ENCODE measurements at regions not wholly inside any gene's neighbourhood (a gene's known extent, or its start where the extent isn't known, plus 50 kb on each side); places are given as distances from the start of the nearest gene placed in this dataset.

GRCh38 chr12:131312793-131313545 is 359.3 kb downstream of the ADGRD1 start:
- no peaks in the 10 kb centered on the region for H3K79me1 ChIP-seq (ENCODE audit: low read depth in 1 of 2, low read length in 2 of 2)
- no peak overlapping the region for H3K56ac ChIP-seq (ENCODE audit: extremely low read depth, insufficient read depth, low read length)
- ATAC-seq (ENCODE audit: low read depth) = no peak
- H3K18ac ChIP-seq (ENCODE audit: low read depth, low read length) = no peak overlapping the region
- dilution Hi-C loops (cut with HindIII; ENCODE audit: low sequenced_read_pairs, unreplicated experiment) = no loop called here
- ChIA-PET CTCF (no interaction called here), POLR2A (ENCODE audit: unreplicated experiment) (no interaction called here)
- H3K27me3 ChIP-seq (ENCODE audit: control insufficient read depth, insufficient read depth, low read length) = no peaks in the 10 kb centered on the region
- no peak overlapping the region for H3K23ac ChIP-seq (ENCODE audit: low read depth, low read length)
- H3K4me1 ChIP-seq (ENCODE audit: control insufficient read depth, insufficient read depth, low read length) = no peaks in the 10 kb centered on the region
- H3K14ac ChIP-seq (replicated peaks; ENCODE audit: low read depth, low read length) = no peak overlapping the region
- H4K20me1 ChIP-seq (ENCODE audit: insufficient read depth, low read length) = no peaks in the 10 kb centered on the region
- no peak overlapping the region for H3K4me2 ChIP-seq (ENCODE audit: low read depth, low read length)
- intact Hi-C loops (cut with micrococcal nuclease) = no loop called here
- WGBS, 2 experiments (ENCODE audit: extremely low coverage in 2 of 2, insufficient read length in 1 of 2) = 47% methylated on average over 2 of the region's 13 CpGs; no CpG with 5 or more reads in 1 of the 2 experiments
- DNase-seq = no peak
- no peak overlapping the region for H3K9ac ChIP-seq (ENCODE audit: low read depth, low read length)
- H3K27ac ChIP-seq (ENCODE audit: insufficient read depth, low read length) = no peak overlapping the region
- no peak overlapping the region for H4K8ac ChIP-seq (ENCODE audit: low read depth in 2 of 2, low read length in 2 of 2)
- no peaks in the 10 kb centered on the region for H3K36me3 ChIP-seq (ENCODE audit: control insufficient read depth, insufficient read depth, low read length)
- no peak overlapping the region for H2BK15ac ChIP-seq (ENCODE audit: low read depth, low read length)
- no peak for TF ChIP-seq SMC3 (IDR thresholded peaks at IDR 0.05; ENCODE audit: low read depth, low read length)
- TF ChIP-seq USF2 (IDR thresholded peaks at IDR 0.05; ENCODE audit: low read depth, low read length) = no peak
- no peak for TF ChIP-seq CHD1 (IDR thresholded peaks at IDR 0.05; ENCODE audit: low read depth, low read length)
- no peak for TF ChIP-seq RAD21 (IDR thresholded peaks at IDR 0.05; ENCODE audit: low read length)
- no peak for TF ChIP-seq CTCF (conservative IDR thresholded peaks at IDR 0.05; ENCODE audit: low read depth, low read length)
- TF ChIP-seq ELK1 (IDR thresholded peaks at IDR 0.05; ENCODE audit: borderline replicate concordance, low read depth, low read length) = no peak
- no peak for TF ChIP-seq NFE2L2 (IDR thresholded peaks at IDR 0.05; ENCODE audit: low read depth, low read length)
- no peak for TF ChIP-seq BHLHE40 (IDR thresholded peaks at IDR 0.05; ENCODE audit: low read depth, low read length)
- no peak for TF ChIP-seq RCOR1 (IDR thresholded peaks at IDR 0.05; ENCODE audit: insufficient replicate concordance, low read length)
- TF ChIP-seq MAZ (IDR thresholded peaks at IDR 0.05; ENCODE audit: borderline replicate concordance, low read depth, low read length) = no peak
- TF ChIP-seq MXI1 (IDR thresholded peaks at IDR 0.05; ENCODE audit: borderline replicate concordance, low read depth, low read length) = no peak
- TF ChIP-seq POLR2A (IDR thresholded peaks at IDR 0.05; ENCODE audit: low read depth, low read length) = no peak
- no peak for TF ChIP-seq MAFK (IDR thresholded peaks at IDR 0.05; ENCODE audit: low read depth, low read length)
- no peak for TF ChIP-seq RFX5 (IDR thresholded peaks at IDR 0.05; ENCODE audit: low read depth, low read length)
- H3K4ac ChIP-seq (ENCODE audit: low read depth, low read length) = no peak overlapping the region
- peaks cover 33% of the 10 kb centered on the region for H3K9me3 ChIP-seq (ENCODE audit: control insufficient read depth, insufficient read depth, low read length)
- no peak overlapping the region for H2AK9ac ChIP-seq (replicated peaks; ENCODE audit: low read depth, low read length, poor library complexity)
- no peak overlapping the region for H4K5ac ChIP-seq (ENCODE audit: low read depth, low read length)
- H2BK120ac ChIP-seq (ENCODE audit: low read depth, low read length) = no peak overlapping the region
- no peak overlapping the region for H2AFZ ChIP-seq (replicated peaks; ENCODE audit: low read length, poor library complexity)
- no peak overlapping the region for H2BK5ac ChIP-seq (ENCODE audit: low read depth, low read length, poor library complexity, severe bottlenecking)
- no peak overlapping the region for H4K91ac ChIP-seq (ENCODE audit: insufficient read depth, low read depth, low read length)
- no peak overlapping the region for H2BK20ac ChIP-seq (ENCODE audit: low read depth, low read length)
- in situ Hi-C loops (cut with MboI; ENCODE audit: low sequenced_read_pairs) = loop anchor here (5.0 kb wide), 1 partner anchor 329 kb away; no protein-coding TSS in a partner anchor
- H3K4me3 ChIP-seq (ENCODE audit: insufficient read depth, low read depth, low read length) = no peak overlapping the region
- H2AK5ac ChIP-seq (ENCODE audit: low read depth, low read length) = no peak overlapping the region
- no peaks in the 10 kb centered on the region for H3K9me1 ChIP-seq (ENCODE audit: insufficient read depth, low read length)
- no TSS peak for BruUV-seq (replicated peaks)

Measured in IMR-90 (cell line).